Activated T-cell treated with anti-CD3 and anti-CD28 coated beads, Interleukin-2, amount 50 U/mL, for 24 hours (primary cell): ENCODE measurements at regions not wholly inside any gene's neighbourhood (a gene's known extent, or its start where the extent isn't known, plus 50 kb on each side); places are given as distances from the start of the nearest gene placed in this dataset.

Experiments
- DNase-seq: peaks from one replicate; pipeline ENCODE4 v3.0.0-alpha.2; 2020
- H3K27ac Mint-ChIP-seq: 2 replicates; pipeline ENCODE4 v1.8.0; 2020; ENCODE audit warnings: mild to moderate bottlenecking, mixed read lengths
- H3K27me3 Mint-ChIP-seq: 2 replicates; pipeline ENCODE4 v1.8.0; 2020; ENCODE audit warnings: mixed read lengths
- H3K36me3 Mint-ChIP-seq: 2 replicates; pipeline ENCODE4 v1.8.0; 2020; ENCODE audit warnings: low read depth, mixed read lengths
- H3K4me1 Mint-ChIP-seq: 2 replicates; pipeline ENCODE4 v1.8.0; 2020; ENCODE audit warnings: low read depth, mixed read lengths
- H3K4me3 Mint-ChIP-seq: 2 replicates; pipeline ENCODE4 v1.8.0; 2020; ENCODE audit warnings: mild to moderate bottlenecking, moderate library complexity, mixed read lengths
- H3K9me3 Mint-ChIP-seq: 2 replicates; pipeline ENCODE4 v1.8.0; 2020; ENCODE audit warnings: mixed read lengths

DNA sequence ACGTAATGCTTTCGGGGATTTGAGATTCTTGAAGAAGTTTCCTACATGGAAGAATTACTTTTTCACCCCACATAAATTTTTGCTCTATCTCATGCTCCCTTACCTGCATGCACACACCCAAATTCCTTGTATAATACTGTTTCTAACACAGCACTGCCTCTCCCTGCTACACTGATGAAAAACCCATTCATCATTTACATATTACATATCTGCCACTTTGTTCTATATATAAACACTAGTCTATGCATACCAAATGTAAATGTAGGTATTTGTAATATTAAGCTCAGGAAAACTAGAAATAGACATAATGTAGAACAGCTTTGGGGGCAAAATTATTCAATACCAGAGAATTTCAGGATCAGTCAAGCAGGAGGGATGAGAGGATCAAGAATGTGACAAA is 182.6 kb upstream of the SEMA6D start:
- Mint-ChIP-seq H3K36me3 (no peaks in the 10 kb centered on the region), H3K27ac (no peak overlapping the region), H3K4me3 (no peak overlapping the region), H3K4me1 (no peaks in the 10 kb centered on the region), H3K9me3 (peaks cover 7% of the 10 kb centered on the region), H3K27me3 (no peaks in the 10 kb centered on the region)
- DNase-seq = no peak

- H3K27me3 Mint-ChIP-seq = no peaks in the 10 kb centered on the region
- no peak for DNase-seq
- H3K4me1 Mint-ChIP-seq = no peaks in the 10 kb centered on the region
- H3K4me3 Mint-ChIP-seq = no peak overlapping the region
- H3K27ac Mint-ChIP-seq = no peak overlapping the region
- no peaks in the 10 kb centered on the region for H3K9me3 Mint-ChIP-seq
- no peaks in the 10 kb centered on the region for H3K36me3 Mint-ChIP-seq
These were observed 175.7 kb upstream of the SEMA6D start for GRCh38 chr15:47541562-47541961.

DNA sequence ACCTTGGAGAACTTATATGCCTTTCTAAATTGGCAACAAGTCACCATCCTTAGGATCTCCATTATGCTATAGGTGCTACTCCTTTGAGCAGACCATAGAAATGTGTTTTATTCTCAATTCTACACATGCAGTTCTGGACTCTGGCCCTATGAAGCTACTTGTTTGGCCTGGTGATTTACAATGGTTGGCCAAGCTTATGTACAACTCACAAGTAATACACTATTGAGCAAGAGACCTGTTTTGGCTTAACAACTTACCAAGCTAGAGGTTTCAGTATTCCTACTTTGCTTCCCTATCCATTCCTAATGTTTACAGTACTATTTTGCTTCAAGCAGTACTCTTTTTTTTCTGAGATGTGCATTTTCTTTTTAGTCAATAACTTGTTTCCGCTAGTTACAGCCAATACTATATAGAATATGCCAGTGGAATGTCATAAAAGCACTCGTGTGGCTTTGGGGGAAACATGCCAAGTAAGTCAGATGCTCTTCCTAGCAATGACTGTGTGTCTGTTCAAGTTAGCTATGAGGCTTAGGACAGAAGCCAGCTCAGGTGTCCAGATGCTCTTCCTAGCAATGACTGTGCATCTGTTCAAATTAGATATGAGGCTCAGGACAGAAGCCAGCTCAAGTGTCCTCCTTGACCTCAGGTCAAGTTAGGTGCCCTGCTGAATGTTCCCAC is 174.9 kb upstream of the SEMA6D start:
- Mint-ChIP-seq H3K4me3 (no peak overlapping the region), H3K9me3 (no peaks in the 10 kb centered on the region), H3K4me1 (no peaks in the 10 kb centered on the region), H3K27ac (no peak overlapping the region), H3K27me3 (no peaks in the 10 kb centered on the region), H3K36me3 (no peaks in the 10 kb centered on the region)
- DNase-seq = no peak

- H3K4me1 Mint-ChIP-seq = no peaks in the 10 kb centered on the region
- H3K4me3 Mint-ChIP-seq = no peak overlapping the region
- no peaks in the 10 kb centered on the region for H3K9me3 Mint-ChIP-seq
- no peak for DNase-seq
- H3K27ac Mint-ChIP-seq = no peak overlapping the region
- no peaks in the 10 kb centered on the region for H3K36me3 Mint-ChIP-seq
- no peaks in the 10 kb centered on the region for H3K27me3 Mint-ChIP-seq
These were observed 169.1 kb upstream of the SEMA6D start for GRCh38 chr15:47548231-47548630.

- Mint-ChIP-seq H3K36me3 (no peaks in the 10 kb centered on the region), H3K27ac (no peak overlapping the region), H3K27me3 (no peaks in the 10 kb centered on the region), H3K4me1 (no peaks in the 10 kb centered on the region), H3K4me3 (no peak overlapping the region), H3K9me3 (no peaks in the 10 kb centered on the region)
- no peak for DNase-seq
These were observed 168.3 kb upstream of the SEMA6D start for GRCh38 chr15:47548986-47549385.

DNA sequence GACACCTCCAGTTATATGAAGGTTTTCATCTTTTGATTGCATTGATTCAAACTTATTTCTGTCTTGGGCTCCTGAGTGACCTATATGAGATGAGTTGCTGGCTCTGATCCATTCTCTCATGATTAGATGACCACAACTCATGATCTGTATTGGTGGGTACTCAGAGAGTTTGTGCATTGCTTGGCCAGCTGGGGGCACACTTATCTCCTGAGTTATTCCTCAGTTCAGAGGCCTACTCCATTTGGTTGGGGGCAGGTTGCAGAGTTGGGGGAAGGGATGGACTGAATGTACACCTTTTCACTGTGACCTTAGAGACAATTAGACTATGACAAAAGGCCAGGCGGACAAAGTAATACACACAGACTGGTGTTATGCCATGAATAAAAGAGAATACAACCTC is 166.2 kb upstream of the SEMA6D start:
- Mint-ChIP-seq H3K9me3 (no peaks in the 10 kb centered on the region), H3K4me3 (no peak overlapping the region), H3K36me3 (no peaks in the 10 kb centered on the region), H3K4me1 (no peaks in the 10 kb centered on the region), H3K27me3 (no peaks in the 10 kb centered on the region), H3K27ac (no peak overlapping the region)
- no peak for DNase-seq

DNA sequence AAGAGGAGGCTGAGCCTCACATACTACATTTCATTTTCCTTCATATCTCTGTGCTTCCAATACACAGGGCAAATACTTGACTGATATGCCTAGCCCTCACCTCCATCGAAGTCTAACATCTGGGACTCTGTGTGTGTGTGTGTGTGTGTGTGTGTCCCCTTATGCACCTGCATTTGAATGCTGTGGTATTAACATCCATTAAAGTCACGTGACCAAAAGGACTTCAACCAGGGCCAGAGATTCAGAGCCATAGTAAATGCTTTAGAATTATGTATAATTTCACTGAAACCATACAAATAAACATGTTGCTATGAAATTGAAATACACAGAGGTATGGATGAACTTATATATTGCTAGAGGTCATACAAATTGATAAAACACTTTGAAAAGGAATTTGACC is 165.8 kb upstream of the SEMA6D start:
- Mint-ChIP-seq H3K9me3 (no peaks in the 10 kb centered on the region), H3K36me3 (no peaks in the 10 kb centered on the region), H3K4me3 (no peak overlapping the region), H3K27me3 (no peaks in the 10 kb centered on the region), H3K27ac (no peak overlapping the region), H3K4me1 (no peaks in the 10 kb centered on the region)
- DNase-seq = no peak

DNA sequence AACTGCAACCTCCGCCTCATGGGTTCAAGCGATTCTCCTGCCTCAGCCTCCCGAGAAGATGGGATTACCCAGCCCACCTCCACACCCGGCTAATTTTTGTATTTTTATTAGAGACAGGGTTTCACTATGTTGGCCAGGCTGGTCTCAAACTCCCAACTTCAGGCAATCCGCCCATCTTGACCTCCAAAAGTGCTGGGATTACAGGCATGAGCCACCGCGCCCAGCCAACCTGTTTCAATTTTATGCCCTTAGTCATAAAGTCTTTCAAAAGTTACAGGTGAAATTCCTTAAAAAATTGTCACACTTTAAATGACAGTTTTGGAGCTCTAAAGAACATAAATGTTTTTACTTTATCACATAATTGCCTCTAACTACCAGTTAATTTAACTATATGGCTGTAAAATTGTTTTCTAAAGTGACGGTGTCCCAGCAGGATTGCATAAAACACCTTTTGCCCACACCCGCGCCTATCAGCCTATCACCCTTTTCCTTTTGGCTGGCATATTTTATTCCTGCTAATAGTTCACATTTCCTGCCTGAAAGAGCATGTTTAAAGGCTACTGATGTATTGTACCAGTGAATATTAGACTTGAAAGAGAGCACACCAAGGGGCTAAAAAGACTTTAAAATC is 164.2 kb upstream of the SEMA6D start:
- DNase-seq = no peak
- H3K9me3 Mint-ChIP-seq = peaks cover 2% of the 10 kb centered on the region
- H3K36me3 Mint-ChIP-seq = no peaks in the 10 kb centered on the region
- H3K27ac Mint-ChIP-seq = no peak overlapping the region
- no peak overlapping the region for H3K4me3 Mint-ChIP-seq
- no peaks in the 10 kb centered on the region for H3K4me1 Mint-ChIP-seq
- no peaks in the 10 kb centered on the region for H3K27me3 Mint-ChIP-seq

GRCh38 chr15:47553947-47554346 is 163.4 kb upstream of the SEMA6D start:
- DNase-seq = no peak
- Mint-ChIP-seq H3K4me3 (no peak overlapping the region), H3K4me1 (no peaks in the 10 kb centered on the region)

GRCh38 chr15:47561102-47561501 is 156.2 kb upstream of the SEMA6D start:
- Mint-ChIP-seq H3K4me1 (no peaks in the 10 kb centered on the region), H3K27me3 (no peaks in the 10 kb centered on the region), H3K27ac (no peak overlapping the region), H3K4me3 (no peak overlapping the region), H3K9me3 (peaks cover 8% of the 10 kb centered on the region), H3K36me3 (no peaks in the 10 kb centered on the region)
- no peak for DNase-seq

More at GRCh38 chr15:47553947-47554346, 163.4 kb upstream of the SEMA6D start:
- Mint-ChIP-seq H3K27me3 (no peaks in the 10 kb centered on the region), H3K9me3 (peaks cover 2% of the 10 kb centered on the region), H3K27ac (no peak overlapping the region), H3K36me3 (no peaks in the 10 kb centered on the region)

GRCh38 chr15:47565949-47566348 is 151.4 kb upstream of the SEMA6D start:
- DNase-seq = no peak
- Mint-ChIP-seq H3K9me3 (no peaks in the 10 kb centered on the region), H3K4me1 (no peaks in the 10 kb centered on the region), H3K27ac (no peak overlapping the region), H3K36me3 (no peaks in the 10 kb centered on the region), H3K4me3 (no peak overlapping the region), H3K27me3 (no peaks in the 10 kb centered on the region)

DNA sequence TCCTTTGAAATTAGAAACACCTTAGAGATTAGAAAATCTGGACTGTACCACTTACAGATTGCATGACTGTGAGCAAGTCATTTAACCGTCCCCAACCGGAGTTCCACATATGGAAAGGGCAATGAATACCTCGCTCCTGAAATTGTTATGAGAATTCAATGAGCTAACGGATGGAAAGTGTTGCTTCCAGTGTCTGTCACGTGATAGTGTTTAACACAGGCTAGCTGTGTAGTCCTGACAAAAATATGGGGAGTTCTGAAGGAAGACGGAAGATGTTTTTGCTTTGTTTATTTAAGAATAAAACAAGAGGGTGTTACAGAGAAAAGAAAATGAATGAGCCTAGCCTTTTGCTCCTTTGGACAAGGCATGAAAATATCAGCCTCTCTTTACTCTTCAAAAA is 150.7 kb upstream of the SEMA6D start:
- Mint-ChIP-seq H3K4me3 (no peak overlapping the region), H3K4me1 (no peaks in the 10 kb centered on the region), H3K9me3 (no peaks in the 10 kb centered on the region), H3K27me3 (no peaks in the 10 kb centered on the region), H3K36me3 (no peaks in the 10 kb centered on the region), H3K27ac (no peak overlapping the region)
- no peak for DNase-seq

- no peak overlapping the region for H3K27ac Mint-ChIP-seq
- no peak for DNase-seq
- no peaks in the 10 kb centered on the region for H3K27me3 Mint-ChIP-seq
- no peaks in the 10 kb centered on the region for H3K4me1 Mint-ChIP-seq
- H3K9me3 Mint-ChIP-seq = no peaks in the 10 kb centered on the region
- no peak overlapping the region for H3K4me3 Mint-ChIP-seq
- no peaks in the 10 kb centered on the region for H3K36me3 Mint-ChIP-seq
These were observed 149.3 kb upstream of the SEMA6D start for GRCh38 chr15:47568030-47568429.

DNA sequence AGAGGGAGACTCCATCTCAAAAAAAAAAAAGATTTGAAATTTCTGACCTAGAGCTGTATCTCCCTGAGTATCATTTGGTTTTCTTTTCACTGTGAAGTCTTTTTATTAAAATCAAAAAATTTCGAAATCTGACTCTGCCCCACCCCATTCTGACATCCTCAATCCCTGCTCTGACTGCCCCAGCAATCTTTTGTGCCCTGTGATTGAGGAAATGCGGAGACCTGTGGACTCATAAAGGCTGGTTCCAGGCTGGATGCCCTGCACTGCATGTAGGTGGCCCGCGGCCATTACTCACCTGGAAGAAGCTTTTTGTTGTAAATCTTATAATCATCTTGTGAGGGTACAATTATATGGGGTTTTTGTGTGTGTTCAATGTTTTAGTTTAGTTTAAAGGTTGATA is 147.3 kb upstream of the SEMA6D start:
- Mint-ChIP-seq H3K27me3 (no peaks in the 10 kb centered on the region), H3K4me3 (no peak overlapping the region), H3K4me1 (no peaks in the 10 kb centered on the region), H3K9me3 (no peaks in the 10 kb centered on the region), H3K36me3 (no peaks in the 10 kb centered on the region), H3K27ac (no peak overlapping the region)
- no peak for DNase-seq

- no peak for DNase-seq
- Mint-ChIP-seq H3K4me3 (no peak overlapping the region), H3K9me3 (no peaks in the 10 kb centered on the region), H3K4me1 (no peaks in the 10 kb centered on the region), H3K27ac (no peak overlapping the region), H3K36me3 (no peaks in the 10 kb centered on the region), H3K27me3 (no peaks in the 10 kb centered on the region)
These were observed 146.9 kb upstream of the SEMA6D start for GRCh38 chr15:47570451-47570850.
